ENCODE measurements at regions not wholly inside any gene's neighbourhood (a gene's known extent, or its start where the extent isn't known, plus 50 kb on each side); places are given as distances from the start of the nearest gene placed in this dataset.
"Not testable (repeated sequence)": the region's sequence is repeated elsewhere in the genome, so short reads cannot be mapped to it uniquely, and the experiment has no call there.

DNA sequence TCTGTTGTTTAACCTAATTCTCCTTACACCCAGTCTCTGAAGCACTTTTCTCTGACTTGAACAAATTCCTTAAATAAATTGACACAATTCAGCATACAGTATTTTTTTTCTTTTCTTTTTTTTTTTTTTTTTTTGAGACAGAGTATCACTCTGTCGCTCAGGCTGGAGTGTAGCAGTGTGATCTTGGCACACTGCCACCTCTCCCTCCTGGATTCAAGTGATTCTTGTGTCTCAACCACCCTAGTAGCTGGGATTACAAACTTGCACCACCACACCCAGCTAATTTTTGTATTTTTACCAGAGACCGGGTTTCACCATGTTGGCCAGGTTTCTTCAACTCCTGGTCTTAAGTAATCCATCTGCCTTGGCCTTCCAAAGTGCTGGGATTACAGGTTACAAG, 1498.1 kb upstream of the PCDH10 start:
- Histone ChIP-seq H4K20me1 (ENCODE audit: control insufficient read depth, extremely low read depth, insufficient read depth, low read length) (no peaks in the 10 kb centered on the region), H2AFZ (ENCODE audit: low read length) (no peak overlapping the region), H3K36me3 (ENCODE audit: control insufficient read depth, insufficient read depth, low read length) (no peaks in the 10 kb centered on the region), H3K79me2 (ENCODE audit: control insufficient read depth, insufficient read depth, low read length) (no peaks in the 10 kb centered on the region), H3K9me3 (ENCODE audit: control insufficient read depth, insufficient read depth, low read depth, low read length) (no peaks in the 10 kb centered on the region), H3K4me1 (ENCODE audit: control insufficient read depth, extremely low read depth, insufficient read depth, low read length) (no peaks in the 10 kb centered on the region), H3K4me3 (replicated peaks in 1 of 4; ENCODE audit: control extremely low read depth in 1 of 4, insufficient read depth in 1 of 4, low read depth in 3 of 4, low read length in 4 of 4) (no peak overlapping the region), H3K27me3 (ENCODE audit: control insufficient read depth, insufficient read depth, low read length) (no peaks in the 10 kb centered on the region), H3K27ac (ENCODE audit: insufficient read depth, low read length) (no peak overlapping the region), H3K4me2 (ENCODE audit: extremely low read depth, insufficient read depth, low read length) (no peak overlapping the region), H3K9ac (ENCODE audit: insufficient read depth, low read length) (no peak overlapping the region)
- no peak for DNase-seq (ENCODE audit: low read depth in 2 of 2)
- TF ChIP-seq, protein P1, sequence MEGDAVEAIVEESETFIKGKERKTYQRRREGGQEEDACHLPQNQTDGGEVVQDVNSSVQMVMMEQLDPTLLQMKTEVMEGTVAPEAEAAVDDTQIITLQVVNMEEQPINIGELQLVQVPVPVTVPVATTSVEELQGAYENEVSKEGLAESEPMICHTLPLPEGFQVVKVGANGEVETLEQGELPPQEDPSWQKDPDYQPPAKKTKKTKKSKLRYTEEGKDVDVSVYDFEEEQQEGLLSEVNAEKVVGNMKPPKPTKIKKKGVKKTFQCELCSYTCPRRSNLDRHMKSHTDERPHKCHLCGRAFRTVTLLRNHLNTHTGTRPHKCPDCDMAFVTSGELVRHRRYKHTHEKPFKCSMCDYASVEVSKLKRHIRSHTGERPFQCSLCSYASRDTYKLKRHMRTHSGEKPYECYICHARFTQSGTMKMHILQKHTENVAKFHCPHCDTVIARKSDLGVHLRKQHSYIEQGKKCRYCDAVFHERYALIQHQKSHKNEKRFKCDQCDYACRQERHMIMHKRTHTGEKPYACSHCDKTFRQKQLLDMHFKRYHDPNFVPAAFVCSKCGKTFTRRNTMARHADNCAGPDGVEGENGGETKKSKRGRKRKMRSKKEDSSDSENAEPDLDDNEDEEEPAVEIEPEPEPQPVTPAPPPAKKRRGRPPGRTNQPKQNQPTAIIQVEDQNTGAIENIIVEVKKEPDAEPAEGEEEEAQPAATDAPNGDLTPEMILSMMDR (conservative IDR thresholded peaks at IDR 0.05 in 1 of 2, IDR thresholded peaks at IDR 0.05 in 1 of 2; ENCODE audit: low read depth in 1 of 2, low read length in 2 of 2), result no peak
- no peak for TF ChIP-seq EZH2 (IDR thresholded peaks at IDR 0.05; ENCODE audit: low read length, missing control alignments)

DNA sequence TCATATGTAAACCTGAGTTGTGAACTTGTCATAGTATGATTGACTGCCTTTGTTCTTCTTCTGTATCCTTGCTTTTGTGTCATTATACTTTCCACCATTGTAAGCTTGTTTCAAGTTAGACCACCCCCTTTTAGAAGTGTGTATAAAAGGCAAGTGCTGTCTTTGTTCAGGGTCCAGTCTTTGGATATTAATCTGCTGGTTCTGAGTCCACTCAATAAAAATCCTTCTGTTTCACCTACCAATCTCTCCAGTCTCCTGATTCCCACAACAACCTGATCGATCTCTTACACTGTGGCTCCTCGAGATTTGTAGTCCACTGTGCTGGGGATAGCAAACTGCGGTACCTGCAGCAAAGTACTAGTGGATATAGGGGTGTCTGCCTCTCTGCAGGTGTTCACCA, 1465.8 kb upstream of the PCDH10 start:
- DNase-seq (ENCODE audit: low read depth in 2 of 2); H3K4me2 ChIP-seq (ENCODE audit: extremely low read depth, insufficient read depth, low read length); H3K4me1 ChIP-seq (ENCODE audit: control insufficient read depth, extremely low read depth, insufficient read depth, low read length); H3K9ac ChIP-seq (ENCODE audit: insufficient read depth, low read length); H3K27me3 ChIP-seq (ENCODE audit: control insufficient read depth, insufficient read depth, low read length); H3K4me3 ChIP-seq (replicated peaks in 1 of 4; ENCODE audit: control extremely low read depth in 1 of 4, insufficient read depth in 1 of 4, low read depth in 3 of 4, low read length in 4 of 4); H2AFZ ChIP-seq (ENCODE audit: low read length); H3K36me3 ChIP-seq (ENCODE audit: control insufficient read depth, insufficient read depth, low read length); H3K79me2 ChIP-seq (ENCODE audit: control insufficient read depth, insufficient read depth, low read length); H3K27ac ChIP-seq (ENCODE audit: insufficient read depth, low read length); H4K20me1 ChIP-seq (ENCODE audit: control insufficient read depth, extremely low read depth, insufficient read depth, low read length); H3K9me3 ChIP-seq (ENCODE audit: control insufficient read depth, insufficient read depth, low read depth, low read length): not testable (repeated sequence)

DNA sequence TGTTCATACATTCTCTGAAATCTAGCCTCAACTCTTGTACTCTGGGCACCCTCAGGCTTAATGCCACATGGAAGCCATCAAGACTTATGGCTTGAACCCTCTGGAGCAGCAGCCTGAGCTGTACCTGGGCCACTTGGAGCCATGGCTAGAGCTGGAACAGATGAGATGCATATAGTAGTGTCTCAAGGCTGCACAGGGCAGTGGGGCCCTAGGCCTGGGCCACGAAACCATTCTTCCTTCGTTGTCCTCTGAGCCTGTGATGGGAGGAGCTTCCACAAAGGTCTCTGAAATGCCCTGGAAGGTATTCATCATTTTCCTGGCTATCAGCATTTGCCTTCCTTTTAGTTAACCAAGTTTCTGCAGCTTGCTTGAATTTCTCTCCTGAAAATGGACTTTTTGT, 1427.2 kb upstream of the PCDH10 start:
- no peak overlapping the region for H3K27ac ChIP-seq (ENCODE audit: insufficient read depth, low read length)
- no peak overlapping the region for H3K9ac ChIP-seq (ENCODE audit: insufficient read depth, low read length)
- no peak overlapping the region for H3K4me2 ChIP-seq (ENCODE audit: extremely low read depth, insufficient read depth, low read length)
- no peaks in the 10 kb centered on the region for H3K27me3 ChIP-seq (ENCODE audit: control insufficient read depth, insufficient read depth, low read length)
- H3K4me3 ChIP-seq (replicated peaks in 1 of 4; ENCODE audit: control extremely low read depth in 1 of 4, insufficient read depth in 1 of 4, low read depth in 3 of 4, low read length in 4 of 4), result no peak overlapping the region
- H4K20me1 ChIP-seq (ENCODE audit: control insufficient read depth, extremely low read depth, insufficient read depth, low read length), result no peaks in the 10 kb centered on the region
- no peaks in the 10 kb centered on the region for H3K36me3 ChIP-seq (ENCODE audit: control insufficient read depth, insufficient read depth, low read length)
- H2AFZ ChIP-seq (ENCODE audit: low read length), result no peak overlapping the region
- TF ChIP-seq, protein P1 (conservative IDR thresholded peaks at IDR 0.05 in 1 of 2, IDR thresholded peaks at IDR 0.05 in 1 of 2; ENCODE audit: low read depth in 1 of 2, low read length in 2 of 2), result no peak
- TF ChIP-seq EZH2 (IDR thresholded peaks at IDR 0.05; ENCODE audit: low read length, missing control alignments), result no peak
- no peaks in the 10 kb centered on the region for H3K9me3 ChIP-seq (ENCODE audit: control insufficient read depth, insufficient read depth, low read depth, low read length)
- H3K4me1 ChIP-seq (ENCODE audit: control insufficient read depth, extremely low read depth, insufficient read depth, low read length), result no peaks in the 10 kb centered on the region
- H3K79me2 ChIP-seq (ENCODE audit: control insufficient read depth, insufficient read depth, low read length), result no peaks in the 10 kb centered on the region
- no peak for DNase-seq (ENCODE audit: low read depth in 2 of 2)

DNA sequence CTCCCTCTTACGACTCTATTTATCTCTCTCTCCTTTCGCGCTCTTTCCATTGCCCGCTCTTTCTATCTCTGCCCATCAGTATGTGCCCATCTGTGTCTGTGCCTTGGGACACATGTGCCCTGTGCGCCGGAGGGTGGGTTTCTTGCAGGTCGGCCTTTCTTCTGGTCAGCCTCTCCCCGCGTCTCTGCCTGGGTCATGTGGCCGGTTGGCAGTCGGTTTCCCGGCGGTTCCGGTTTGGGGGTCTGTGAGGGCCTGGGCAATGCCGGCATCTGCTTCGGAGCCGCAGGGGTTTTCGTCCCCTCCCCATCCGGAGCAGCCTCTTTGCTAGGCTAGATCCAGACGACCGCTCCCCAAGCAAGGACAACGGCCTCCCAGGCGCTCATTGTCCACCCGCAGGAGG, 1426.0 kb upstream of the PCDH10 start:
- not testable (repeated sequence) for H3K27ac ChIP-seq (ENCODE audit: insufficient read depth, low read length); H3K27me3 ChIP-seq (ENCODE audit: control insufficient read depth, insufficient read depth, low read length); H3K79me2 ChIP-seq (ENCODE audit: control insufficient read depth, insufficient read depth, low read length); H3K9me3 ChIP-seq (ENCODE audit: control insufficient read depth, insufficient read depth, low read depth, low read length); H3K4me2 ChIP-seq (ENCODE audit: extremely low read depth, insufficient read depth, low read length); H3K4me3 ChIP-seq (replicated peaks in 1 of 4; ENCODE audit: control extremely low read depth in 1 of 4, insufficient read depth in 1 of 4, low read depth in 3 of 4, low read length in 4 of 4); H2AFZ ChIP-seq (ENCODE audit: low read length); H4K20me1 ChIP-seq (ENCODE audit: control insufficient read depth, extremely low read depth, insufficient read depth, low read length); H3K4me1 ChIP-seq (ENCODE audit: control insufficient read depth, extremely low read depth, insufficient read depth, low read length); H3K9ac ChIP-seq (ENCODE audit: insufficient read depth, low read length); H3K36me3 ChIP-seq (ENCODE audit: control insufficient read depth, insufficient read depth, low read length); DNase-seq (ENCODE audit: low read depth in 2 of 2)

DNA sequence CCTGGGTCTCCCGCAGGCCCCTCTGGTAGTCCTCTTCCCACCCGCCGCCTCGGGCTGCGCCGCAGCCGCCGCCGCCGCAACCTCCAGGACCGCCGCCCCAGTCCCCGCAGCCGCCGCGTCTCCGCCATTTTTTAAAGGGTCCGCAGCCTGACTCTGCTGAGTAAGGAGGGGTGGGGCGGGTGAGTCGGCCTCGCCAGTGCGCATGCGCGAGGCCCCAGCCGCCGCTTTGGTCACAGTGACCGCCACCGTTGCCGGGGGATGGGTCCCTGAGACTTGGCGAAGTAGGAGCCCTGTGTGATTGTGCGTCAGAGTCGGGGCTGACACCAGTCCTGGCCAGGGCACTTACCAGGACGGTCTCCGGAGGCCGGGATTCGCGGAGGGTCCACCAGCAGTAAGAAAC, 1424.2 kb upstream of the PCDH10 start:
- H3K4me2 ChIP-seq (ENCODE audit: extremely low read depth, insufficient read depth, low read length), result not testable (repeated sequence)

DNA sequence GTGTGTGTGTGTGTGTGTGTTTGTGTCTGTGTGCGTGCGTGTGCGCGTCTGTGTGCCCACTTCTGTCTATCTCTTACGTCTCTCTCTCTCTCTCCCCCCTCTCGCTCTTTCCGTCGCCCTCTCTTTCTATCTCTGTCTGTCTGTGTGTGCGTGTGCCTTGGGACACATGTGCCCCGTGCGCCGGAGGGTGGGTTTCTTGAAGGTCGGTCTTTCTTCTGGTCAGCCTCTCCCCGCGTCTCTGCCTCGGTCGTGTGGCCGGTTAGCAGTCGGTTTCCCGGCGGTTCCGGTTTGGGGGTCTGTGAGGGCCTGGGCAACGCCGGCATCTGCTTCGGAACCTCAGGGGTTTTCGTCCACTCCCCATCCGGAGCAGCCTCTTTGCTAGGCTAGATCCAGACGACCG, 1423.6 kb upstream of the PCDH10 start:
- not testable (repeated sequence) for H3K4me3 ChIP-seq (replicated peaks in 1 of 4; ENCODE audit: control extremely low read depth in 1 of 4, insufficient read depth in 1 of 4, low read depth in 3 of 4, low read length in 4 of 4); H2AFZ ChIP-seq (ENCODE audit: low read length); H3K79me2 ChIP-seq (ENCODE audit: control insufficient read depth, insufficient read depth, low read length); H3K36me3 ChIP-seq (ENCODE audit: control insufficient read depth, insufficient read depth, low read length); H3K4me1 ChIP-seq (ENCODE audit: control insufficient read depth, extremely low read depth, insufficient read depth, low read length); H4K20me1 ChIP-seq (ENCODE audit: control insufficient read depth, extremely low read depth, insufficient read depth, low read length); H3K27me3 ChIP-seq (ENCODE audit: control insufficient read depth, insufficient read depth, low read length); H3K9ac ChIP-seq (ENCODE audit: insufficient read depth, low read length); H3K4me2 ChIP-seq (ENCODE audit: extremely low read depth, insufficient read depth, low read length); DNase-seq (ENCODE audit: low read depth in 2 of 2); H3K27ac ChIP-seq (ENCODE audit: insufficient read depth, low read length); H3K9me3 ChIP-seq (ENCODE audit: control insufficient read depth, insufficient read depth, low read depth, low read length)

More for the DNA sequence above, 1424.2 kb upstream of the PCDH10 start:
- H3K27me3 ChIP-seq (ENCODE audit: control insufficient read depth, insufficient read depth, low read length); H3K9ac ChIP-seq (ENCODE audit: insufficient read depth, low read length); H3K79me2 ChIP-seq (ENCODE audit: control insufficient read depth, insufficient read depth, low read length); H3K36me3 ChIP-seq (ENCODE audit: control insufficient read depth, insufficient read depth, low read length); H3K4me1 ChIP-seq (ENCODE audit: control insufficient read depth, extremely low read depth, insufficient read depth, low read length); H3K9me3 ChIP-seq (ENCODE audit: control insufficient read depth, insufficient read depth, low read depth, low read length); H2AFZ ChIP-seq (ENCODE audit: low read length); H3K27ac ChIP-seq (ENCODE audit: insufficient read depth, low read length); H4K20me1 ChIP-seq (ENCODE audit: control insufficient read depth, extremely low read depth, insufficient read depth, low read length): not testable (repeated sequence)
- DNase-seq (ENCODE audit: low read depth in 2 of 2), result peak in 1 of 2 donors; percentile 29
- peak overlapping the region in 1 of 4 experiments; percentile 19 for H3K4me3 ChIP-seq (replicated peaks in 1 of 4; ENCODE audit: control extremely low read depth in 1 of 4, insufficient read depth in 1 of 4, low read depth in 3 of 4, low read length in 4 of 4)

All from fibroblast of lung (primary cell).